Epidermal melanocyte (primary cell): ENCODE measurements at regions not wholly inside any gene's neighbourhood (a gene's known extent, or its start where the extent isn't known, plus 50 kb on each side); places are given as distances from the start of the nearest gene placed in this dataset.
A peak's percentile ranks its signal among the peaks of the same experiment; 100 is the strongest.

Experiments
- DNase-seq: peaks from one replicate; pipeline ENCODE4 v3.0.0; 2011; ENCODE audit warnings: low spot score; ENCODE audit not compliant: insufficient read length

DNA sequence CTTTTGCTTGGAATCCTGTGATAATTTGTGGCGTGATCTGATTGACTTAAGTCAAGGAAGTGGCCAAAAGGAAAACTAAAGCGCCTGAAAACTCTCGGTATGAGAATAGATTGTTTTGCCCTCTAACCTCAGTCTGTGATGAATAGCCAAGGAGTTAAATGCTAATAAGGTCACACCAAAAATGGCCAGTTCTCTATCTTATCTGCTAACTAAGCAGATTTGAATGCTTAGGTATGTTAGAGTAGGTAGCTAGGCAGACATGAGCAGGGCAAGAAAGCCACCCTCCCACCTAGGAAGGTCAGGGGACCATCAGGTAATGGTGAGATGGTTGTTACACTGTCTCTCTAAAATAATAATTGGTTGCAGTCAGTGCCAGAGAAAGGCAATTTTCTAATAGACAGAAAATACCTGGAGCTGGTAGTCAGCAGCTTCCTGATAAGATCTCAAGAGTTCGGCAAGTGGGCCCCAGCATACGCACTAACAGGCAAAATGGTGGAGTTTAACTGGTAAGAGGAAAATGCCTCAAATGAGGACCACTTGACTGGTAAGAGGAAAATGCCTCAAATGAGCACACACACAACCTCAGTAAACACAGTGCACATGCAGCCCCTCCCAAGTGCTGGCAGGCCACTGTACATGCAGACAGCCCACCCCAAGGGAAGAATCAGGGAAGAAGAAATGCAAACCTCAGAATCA, 468.4 kb downstream of the MBD2 start:
- DNase-seq, result no peak

DNA sequence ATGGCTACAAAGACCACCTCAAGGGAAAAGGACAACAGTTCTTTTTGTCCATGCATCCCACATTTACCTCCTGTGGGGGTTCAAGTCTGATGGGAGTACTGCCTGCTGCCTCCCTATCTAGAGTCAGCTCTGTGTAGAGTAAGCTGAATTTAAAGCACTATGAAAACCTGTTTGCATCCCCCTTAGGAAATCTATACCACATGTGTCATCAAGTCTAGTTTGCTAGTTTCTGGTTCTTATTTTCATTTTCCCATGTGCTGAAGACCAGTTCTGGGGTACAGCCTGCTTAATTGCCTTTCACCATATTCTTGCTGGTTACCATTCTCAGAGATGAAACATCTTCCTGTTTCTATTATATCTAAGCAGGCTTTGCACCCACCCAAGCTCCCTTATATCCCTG, 470.3 kb downstream of the MBD2 start:
- DNase-seq, result no peak

DNA sequence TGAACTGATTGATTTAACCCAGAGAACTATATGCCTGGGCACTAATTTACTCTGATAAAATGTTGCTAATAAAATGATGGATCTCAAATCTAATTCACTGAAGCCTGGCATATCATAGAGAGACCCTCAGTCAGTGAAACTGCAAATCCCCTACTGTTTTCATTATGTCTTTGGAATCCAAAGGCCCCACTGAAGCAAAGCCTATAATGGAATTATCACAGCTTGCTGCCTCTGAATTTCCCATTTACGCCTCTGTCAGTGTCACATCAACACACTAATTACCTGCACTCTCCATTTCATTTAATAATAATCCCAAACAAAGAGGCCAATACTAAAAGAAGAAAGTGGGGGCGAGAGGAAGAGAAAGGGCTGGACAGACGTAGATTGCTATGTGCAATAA, 470.9 kb downstream of the MBD2 start:
- DNase-seq, result no peak

DNA sequence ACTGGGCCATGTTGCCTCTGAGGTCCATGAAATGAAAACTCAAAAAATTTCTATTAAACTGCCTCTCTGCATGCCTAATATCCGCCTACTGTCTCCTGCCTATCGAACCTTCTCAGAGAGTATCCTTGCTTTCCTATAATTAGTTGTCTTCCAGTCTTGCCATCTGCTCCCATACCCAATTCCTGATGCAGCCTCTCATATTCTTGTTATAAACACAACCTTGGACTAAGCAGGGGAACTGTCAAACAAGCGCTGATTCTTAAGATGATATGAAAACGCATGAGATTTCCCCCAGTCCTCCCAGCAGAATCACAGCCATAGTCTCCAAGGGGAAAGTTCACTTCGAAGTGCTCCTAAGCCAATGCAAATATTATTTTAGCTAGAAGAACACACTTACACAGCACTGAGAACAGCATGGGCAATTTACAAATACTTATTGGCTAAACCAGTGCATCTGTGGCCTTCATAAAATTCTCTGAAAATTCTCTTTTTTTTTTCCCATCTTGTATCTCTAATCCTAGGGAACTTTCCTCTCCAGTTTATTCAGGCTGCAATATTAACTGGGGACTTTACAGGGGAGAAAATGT, 471.6 kb downstream of the MBD2 start:
- DNase-seq, result no peak

DNA sequence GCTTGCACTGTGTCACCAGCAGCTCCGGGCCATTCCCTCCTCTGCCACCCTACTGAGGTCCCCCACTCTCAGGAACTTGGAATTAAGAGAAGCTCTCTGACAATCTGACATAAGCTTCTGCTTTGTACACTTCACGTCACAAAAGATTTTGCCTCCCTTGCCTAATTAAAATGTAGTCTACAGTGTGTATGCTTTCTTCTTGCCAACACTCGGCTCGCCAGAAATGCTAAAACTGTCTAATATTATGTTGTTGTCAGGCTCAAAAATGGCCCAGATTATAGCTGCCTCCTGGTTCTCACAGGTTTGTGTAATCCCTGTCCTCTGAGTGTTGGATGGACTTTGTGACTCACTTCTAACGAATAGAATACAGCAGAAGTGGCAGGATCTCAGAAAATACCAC, 474.7 kb downstream of the MBD2 start:
- DNase-seq, result no peak

DNA sequence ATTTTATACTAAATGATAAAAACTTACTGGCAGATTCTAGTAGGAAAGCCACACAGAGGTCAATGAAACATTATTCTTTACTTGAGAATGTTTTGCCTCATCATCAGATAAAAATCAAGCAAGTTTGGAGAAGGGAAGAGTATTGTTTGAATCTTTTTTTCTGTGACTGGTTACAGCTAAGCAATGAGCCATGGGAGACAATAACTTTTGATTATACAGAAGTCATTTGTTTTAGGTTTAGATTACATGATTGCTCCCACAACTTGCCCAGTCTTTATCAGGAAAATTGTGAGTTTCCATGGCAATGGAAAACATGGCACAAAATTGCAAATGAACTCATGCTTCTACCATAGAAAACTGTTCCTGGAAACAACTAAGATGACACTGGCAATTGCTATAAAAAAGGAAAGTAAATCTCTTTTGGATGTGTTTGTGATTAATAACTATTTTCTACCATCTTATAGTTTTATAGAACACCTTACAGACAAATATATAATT, 476.8 kb downstream of the MBD2 start:
- DNase-seq, result no peak

DNA sequence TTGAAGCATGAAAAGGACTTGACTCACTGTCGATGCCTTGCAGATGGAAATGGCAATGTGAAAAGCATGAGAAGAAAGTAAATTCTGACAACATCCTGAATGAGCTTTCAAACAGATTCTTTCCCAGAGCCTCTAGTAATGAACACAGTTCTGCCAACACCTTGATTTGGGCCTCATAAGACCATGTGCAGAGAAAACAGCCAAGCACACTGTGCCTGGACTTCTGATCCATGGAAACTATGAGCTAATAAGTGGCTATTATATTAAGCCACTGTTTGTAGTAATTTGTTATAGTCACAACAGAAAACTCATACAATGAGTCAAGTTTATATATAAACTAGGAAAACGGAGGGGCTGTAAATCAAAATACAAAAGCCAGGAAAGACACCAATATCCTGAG, 477.3 kb downstream of the MBD2 start:
- no peak for DNase-seq

DNA sequence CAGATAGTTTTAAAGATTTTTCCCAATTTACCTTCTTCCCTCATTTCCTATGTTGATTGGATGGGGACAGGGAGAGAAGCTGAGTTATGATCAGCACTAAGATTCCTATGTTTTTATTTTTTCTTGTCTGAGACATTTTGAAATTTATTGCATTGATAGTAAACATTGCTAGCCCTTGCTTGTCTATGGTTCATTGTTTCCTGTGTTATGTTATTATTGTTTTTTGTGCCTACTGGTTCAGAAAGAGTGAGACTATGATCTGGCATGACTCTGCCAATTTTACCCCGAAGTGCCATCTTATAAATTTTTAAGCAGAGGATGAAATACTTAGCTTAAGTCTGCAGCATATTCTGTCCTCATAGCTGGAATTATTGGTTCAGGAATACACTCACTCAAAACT, 478.5 kb downstream of the MBD2 start:
- no peak for DNase-seq

DNA sequence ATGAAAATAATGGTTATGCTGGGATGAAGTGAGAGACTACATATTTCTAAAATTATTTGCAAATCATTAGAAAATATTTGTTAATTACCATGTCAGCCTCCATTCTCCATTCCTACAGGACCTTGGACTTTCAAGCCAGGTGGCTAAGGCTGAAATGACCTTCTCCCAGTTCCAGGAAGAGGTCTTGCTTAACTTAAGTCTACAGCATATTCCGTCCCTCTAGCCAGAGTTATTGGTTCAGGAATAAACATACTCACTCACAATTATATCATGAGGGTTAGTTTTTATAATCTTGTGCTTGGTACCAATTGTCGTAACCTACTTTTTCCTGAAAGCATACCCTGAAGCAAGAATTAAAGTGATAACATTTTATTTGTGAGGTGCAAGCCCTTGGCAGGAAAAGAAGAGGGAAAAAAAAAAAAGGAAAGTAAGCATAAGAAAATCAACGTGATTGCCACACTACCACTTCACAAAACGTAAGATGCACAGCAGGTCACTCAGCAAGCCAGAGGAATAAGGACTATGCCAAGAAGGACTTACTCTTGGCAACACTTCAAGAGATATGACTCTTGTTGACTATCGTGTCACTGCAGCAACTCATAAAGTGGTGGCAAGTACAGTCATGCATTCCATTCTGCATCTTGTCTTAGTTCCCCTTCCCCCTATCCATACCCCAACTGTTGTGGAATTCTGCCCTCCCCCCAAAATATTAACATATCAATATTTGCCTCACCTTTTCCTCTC, 479.1 kb downstream of the MBD2 start:
- no peak for DNase-seq

DNA sequence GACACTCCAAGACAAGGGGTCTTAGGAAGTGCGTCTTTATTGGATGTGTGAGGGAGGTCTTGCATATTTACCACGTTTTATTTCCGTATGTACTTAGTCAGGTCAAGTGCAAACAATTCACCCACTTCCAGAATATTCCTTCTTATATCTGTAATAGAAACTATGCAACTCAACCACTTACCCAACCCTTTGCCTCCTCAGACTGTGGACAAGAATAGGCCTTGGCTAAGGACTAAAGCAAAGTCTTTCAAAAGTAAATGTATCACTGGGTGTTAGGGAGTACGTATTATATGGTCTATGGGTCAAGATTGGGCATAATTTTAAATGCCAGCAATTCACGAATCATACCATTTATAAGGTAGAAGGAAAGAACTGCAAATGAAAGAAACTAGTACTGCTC, 484.8 kb downstream of the MBD2 start:
- no peak for DNase-seq

DNA sequence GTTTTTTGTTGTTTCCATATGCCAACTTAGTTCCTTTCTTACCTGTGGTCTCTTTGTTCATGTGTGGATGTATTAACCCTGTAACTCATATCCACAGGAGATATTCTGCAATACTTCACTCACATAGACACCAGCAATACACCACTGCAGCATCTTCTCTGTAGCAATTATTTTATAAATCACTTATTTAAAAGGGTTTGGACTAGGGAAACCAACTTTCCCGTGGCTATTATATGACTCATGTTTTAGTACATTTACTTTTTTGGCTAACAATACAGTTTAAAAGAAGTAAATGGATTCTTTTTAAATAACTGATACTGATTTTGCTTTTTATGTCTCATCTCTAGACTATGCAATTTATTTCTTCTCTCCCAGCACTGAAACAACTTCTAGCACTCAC, 488.9 kb downstream of the MBD2 start:
- no peak for DNase-seq

DNA sequence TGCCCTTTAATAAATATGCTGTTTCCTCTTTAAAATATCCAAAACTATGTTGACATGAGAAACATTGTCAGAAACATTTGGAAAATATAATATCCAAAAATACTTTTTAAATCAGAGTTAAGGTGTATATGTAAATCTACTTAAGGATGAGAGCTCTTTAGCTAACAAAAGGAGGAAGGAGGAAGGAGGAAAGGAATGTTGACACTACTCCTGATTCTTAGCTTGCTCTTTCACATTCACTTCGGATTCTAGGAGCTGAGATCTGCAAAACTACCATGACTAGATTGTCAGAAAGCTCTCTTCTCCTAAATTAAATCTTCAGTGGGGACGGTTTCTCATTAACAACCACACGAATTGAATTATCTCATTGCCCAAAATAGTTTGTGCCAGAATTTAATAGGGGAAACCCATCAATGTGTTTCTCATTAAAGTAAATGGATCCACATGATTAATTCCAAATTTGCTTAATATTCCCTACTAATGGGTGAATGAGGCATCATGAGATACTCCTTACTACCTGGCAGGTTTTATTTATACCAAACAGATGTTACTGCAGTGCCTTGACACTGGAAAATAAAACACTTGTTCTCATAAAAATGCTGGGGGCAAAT, 509.1 kb downstream of the MBD2 start:
- no peak for DNase-seq

DNA sequence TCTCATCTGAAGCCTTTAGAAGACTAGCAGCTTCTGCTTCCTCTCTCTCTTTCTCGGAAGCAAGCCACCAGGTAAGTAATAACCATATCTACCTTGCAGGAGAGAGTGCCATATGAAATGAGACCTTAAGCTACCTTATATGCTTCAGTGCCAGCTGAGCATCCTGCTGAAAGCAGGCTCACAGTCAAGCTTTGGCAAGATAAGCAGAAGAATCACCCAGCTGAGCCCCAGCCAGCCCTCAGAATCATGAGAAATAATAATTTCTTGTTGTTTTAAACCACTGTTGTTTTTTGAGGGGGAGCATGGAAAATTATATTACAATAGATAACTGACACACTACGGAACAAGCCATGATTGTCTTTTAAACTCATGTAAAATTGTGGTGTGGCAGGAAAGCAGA, 514.4 kb downstream of the MBD2 start:
- DNase-seq, result no peak

DNA sequence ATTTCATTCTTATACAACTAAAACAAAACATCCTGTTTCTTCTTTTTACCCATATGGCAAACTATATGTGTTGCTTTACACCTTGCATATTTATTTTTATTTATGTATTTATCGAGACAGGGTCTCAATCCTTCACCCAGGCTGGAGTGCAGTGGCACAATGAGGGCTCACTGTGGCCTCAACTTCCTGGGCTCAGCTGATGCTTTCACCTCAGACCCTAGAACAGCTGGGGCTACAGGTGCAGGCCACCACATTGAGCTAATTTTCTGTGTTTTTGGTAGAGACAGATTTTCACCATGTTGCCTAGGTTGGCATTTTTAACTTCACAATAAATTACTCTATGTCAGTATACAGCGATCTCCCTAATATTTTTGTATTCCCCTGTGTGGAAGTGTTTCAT, 522.0 kb downstream of the MBD2 start:
- DNase-seq, result no peak

DNA sequence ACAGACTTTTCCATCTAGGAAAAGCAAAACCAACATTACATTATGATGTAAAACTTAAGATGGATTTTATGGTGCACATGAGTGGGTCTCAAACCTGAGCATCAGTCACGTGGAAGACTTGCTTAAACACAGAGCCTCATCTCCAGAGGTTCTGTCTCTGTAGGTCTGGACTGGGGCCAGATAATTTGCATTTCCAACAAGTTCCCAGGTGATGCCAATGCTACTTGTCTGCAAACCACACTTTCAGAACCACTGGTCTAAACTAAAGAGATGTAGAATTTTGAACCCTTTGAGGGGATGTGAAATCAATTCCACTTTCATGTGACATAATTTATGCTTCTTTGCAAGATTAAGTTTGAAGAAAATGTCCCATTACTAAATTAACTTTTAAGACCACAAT, 522.8 kb downstream of the MBD2 start:
- no peak for DNase-seq

DNA sequence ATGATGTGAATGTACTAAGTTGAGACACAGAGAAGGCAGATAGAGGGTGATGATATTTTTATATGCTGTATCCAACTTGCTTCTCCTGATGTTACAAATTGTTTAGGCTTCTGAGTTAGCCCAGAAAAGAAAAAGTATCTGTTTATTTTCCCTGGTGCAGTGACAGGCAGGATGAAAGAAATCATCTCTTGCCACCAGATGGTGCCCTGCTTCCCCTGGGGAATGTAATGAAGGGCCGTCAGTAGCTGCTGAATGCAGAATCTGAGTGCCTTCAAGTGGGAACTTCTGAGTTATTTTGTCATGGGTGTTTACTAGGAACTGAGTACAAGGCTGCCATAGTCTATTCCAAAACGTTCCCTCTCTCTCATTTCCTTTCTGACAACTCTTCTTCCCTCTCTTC, 525.6 kb downstream of the MBD2 start:
- peak; percentile 45 for DNase-seq

DNA sequence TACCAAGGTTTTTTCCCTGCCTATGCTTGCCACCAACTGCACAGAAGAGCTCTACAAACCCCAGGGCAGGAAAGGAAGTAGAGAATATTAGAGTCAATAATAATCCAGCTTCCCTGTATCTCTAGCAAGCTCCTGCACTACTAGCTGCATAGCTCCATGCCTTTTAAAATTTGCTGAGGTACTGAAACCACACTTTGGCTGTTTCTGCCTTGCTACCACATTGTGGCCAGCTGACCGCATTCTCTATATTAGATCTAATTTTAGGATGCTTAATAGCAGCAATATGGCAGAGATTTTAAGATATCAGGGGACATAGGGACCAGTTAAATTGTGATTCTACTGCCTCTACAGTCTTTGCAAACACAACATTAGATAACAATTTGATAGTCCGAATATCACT, 534.6 kb downstream of the MBD2 start:
- no peak for DNase-seq

DNA sequence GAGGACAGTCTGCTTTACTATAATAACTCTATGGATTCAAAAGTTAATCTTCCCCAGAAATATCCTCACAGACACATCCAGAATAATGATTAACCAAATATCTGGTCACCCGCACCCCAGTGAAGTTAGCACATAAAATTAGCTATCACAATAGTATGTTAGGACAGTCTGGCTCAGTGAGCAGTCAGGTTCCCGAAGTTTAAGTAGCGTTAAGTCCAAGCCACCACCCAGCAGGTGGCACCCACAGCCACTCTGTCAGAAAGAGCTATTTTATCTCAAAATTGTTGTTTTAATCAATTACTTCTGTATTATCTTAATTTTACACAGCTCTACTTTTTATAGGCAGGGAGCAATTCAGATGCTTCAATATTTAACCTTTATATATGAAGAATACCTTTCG, 537.5 kb downstream of the MBD2 start:
- DNase-seq, result no peak

DNA sequence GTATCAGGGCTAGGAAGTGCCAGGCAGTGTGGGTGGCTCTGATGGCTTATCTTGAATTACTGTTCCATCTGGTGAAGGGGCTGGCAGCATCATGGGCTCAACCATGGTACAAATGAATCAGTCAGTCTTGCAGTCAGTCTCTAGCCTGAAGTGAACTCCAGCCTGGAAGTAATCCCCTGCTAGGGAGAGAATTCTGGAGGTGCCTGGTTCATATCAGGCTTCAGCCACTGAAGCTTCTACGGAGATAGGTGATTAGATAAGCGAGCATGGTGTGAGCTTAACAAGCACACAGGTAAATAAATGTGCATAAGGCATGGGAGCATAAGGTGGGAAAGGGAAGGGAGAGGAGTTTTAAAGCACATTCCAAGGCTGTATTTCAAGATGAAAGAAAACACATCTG, 541.7 kb downstream of the MBD2 start:
- no peak for DNase-seq

DNA sequence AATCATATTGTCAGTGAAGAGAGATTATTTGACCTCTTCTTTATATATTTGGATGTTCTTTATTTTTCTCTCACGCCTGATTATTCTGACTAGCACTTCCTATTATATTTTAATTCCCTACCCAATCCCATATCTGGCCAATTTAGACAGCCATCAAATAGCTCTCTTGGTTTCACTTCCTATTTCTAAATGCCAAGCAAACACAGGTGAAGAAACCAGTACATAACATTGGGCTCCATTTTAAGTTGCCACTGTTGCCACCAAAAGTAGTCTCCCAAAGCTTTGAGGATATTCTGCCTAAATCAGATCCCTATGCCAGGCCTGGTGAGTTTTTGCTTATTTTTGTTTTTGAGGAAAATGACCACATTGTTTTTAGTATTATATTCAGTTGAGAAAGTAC, 547.0 kb downstream of the MBD2 start:
- DNase-seq, result no peak

DNA sequence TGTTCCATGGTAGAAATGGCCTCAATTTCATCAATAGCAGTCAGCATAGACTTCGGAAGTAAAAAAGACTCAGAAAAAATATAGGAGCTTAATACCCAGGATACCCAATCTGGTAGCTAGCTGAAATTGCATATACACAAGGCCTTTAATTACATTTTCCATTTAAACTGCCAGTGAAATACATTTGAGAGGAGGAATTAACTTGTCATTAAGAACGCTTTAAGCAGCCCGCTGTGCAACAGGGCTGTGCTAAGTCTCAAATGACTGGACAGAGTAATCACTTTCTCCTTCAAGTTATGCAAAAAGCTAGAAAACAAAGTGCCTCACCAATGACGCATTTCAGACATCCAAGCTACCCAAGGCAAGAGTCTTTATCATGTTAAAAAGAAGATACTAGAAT, 558.8 kb downstream of the MBD2 start:
- DNase-seq, result no peak

DNA sequence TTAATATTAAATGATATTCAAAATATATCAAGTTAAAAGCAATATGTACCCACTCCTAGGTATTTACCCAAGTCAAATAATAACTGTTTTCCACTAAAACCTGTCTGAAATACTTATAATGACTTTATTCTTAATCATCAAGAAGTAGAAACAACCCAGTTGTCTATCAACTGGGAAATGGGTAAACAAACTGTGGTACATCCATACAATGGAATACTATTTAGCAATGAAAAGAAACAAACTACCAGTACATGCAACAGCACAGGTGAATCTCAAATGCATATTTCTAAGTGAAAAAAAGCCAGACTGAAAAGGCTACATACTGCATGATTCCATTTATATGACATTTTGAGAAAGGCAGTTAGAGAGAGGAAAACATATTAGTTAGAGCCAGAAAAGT, 559.9 kb downstream of the MBD2 start:
- no peak for DNase-seq
